Uterus (tissue), 3 donors: ENCODE measurements at regions not wholly inside any gene's neighbourhood (a gene's known extent, or its start where the extent isn't known, plus 50 kb on each side); places are given as distances from the start of the nearest gene placed in this dataset.

Source experiments
- DNase-seq, 2 donors: peaks; one replicate each; pipeline ENCODE4 v3.0.0-alpha.2; 2019 to 2020
- H3K27ac ChIP-seq, 2 donors: fragments of 200-600 bp; sonication (generic); 1 replicate in 1 of 2; 2 replicates in 1 of 2; pipeline ENCODE4 v1.5.1; 2016 to 2018
- H3K27me3 ChIP-seq, 2 donors: fragments of 200-600 bp; sonication (generic); one replicate each; pipeline ENCODE4 v1.5.1; 2018 to 2019; ENCODE audit warnings: control low read depth in 1 of 2
- H3K36me3 ChIP-seq, 2 donors: fragments of 200-600 bp; sonication (generic); one replicate each; pipeline ENCODE4 v1.5.1; 2019; ENCODE audit warnings: control low read depth in 1 of 2
- H3K4me1 ChIP-seq, 2 donors: fragments of 200-600 bp; sonication (generic); one replicate each; pipeline ENCODE4 v1.5.1; 2018 to 2019; ENCODE audit warnings: control low read depth in 1 of 2
- H3K4me3 ChIP-seq, 2 donors: fragments of 200-600 bp; sonication (generic); 1 replicate in 1 of 2; 2 replicates in 1 of 2; pipeline ENCODE4 v1.5.1; 2018 to 2019; ENCODE audit warnings: mild to moderate bottlenecking in 1 of 2
- H3K9me3 ChIP-seq, 2 donors: fragments of 200-600 bp; sonication (generic); one replicate each; pipeline ENCODE4 v1.5.1; 2019; ENCODE audit warnings: control low read depth in 1 of 2
- POLR2A ChIP-seq, 2 donors: fragments of 450-650 bp; IDR thresholded peaks; one replicate each; pipeline ENCODE4 v1.6.1; 2016; ENCODE audit warnings: antibody characterized with exemption in 2 of 2, mild to moderate bottlenecking in 1 of 2, moderate library complexity in 1 of 2
- intact Hi-C: fragments of 100-400 bp; cut with DNase I; formaldehyde crosslinking; loops from one replicate; pipeline ENCODE4 v1.15.1; 2023; ENCODE audit warnings: low total_unique reads
- TF ChIP-seq, protein P1 (sequence below), 4 experiments: fragments of 200-600 bp in 2 of 4; fragments of 450-650 bp in 2 of 4; sonication (generic) in 2 of 4; IDR thresholded peaks; one replicate each; pipeline ENCODE4 v1.5.1; 2016 to 2019; ENCODE audit warnings: antibody characterized with exemption in 4 of 4, mild to moderate bottlenecking in 2 of 4, moderate library complexity in 1 of 4
- donor health status: DM: yes; HTN: yes; CAD: no.

DNA sequence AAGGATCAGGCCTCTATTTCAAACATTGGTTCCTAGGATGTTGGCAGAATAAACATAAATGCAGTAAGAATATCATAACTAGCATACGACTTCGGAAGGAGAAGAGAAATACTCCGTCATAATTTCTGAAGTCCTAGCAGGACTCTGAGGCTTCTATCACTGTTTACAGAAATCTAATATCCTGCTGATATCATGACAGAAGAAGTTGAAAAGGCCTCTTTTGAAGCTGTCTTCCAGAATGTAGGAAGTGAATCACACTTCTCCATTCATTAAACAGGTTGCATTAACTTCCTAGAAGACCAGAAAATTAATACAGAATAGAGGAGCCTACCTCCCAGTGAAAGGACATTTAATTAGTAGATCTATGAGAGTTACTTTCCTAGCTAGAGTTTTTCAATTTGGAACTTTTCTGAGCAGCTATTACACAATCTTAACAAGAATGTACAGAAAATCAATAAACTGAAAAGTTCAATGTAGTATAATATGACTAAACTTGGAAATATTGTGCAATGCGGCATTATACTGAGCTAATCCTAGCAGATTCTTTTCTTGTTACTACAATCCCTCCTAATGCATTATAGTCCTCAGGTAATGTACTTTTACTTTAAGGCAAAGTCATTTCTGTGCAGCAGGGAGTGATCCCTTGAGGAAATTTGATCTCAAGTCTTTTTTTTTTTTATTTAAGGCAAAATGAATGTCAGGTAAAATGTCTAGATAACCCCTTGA is 622.6 kb upstream of the CELF2 start:
- Histone ChIP-seq H3K4me1 (no peaks in the 10 kb centered on the region), H3K4me3 (no peak overlapping the region), H3K9me3 (no peaks in the 10 kb centered on the region), H3K27me3 (no peaks in the 10 kb centered on the region), H3K27ac (no peak overlapping the region), H3K36me3 (no peaks in the 10 kb centered on the region)
- intact Hi-C loops = no loop called here
- TF ChIP-seq, protein P1, sequence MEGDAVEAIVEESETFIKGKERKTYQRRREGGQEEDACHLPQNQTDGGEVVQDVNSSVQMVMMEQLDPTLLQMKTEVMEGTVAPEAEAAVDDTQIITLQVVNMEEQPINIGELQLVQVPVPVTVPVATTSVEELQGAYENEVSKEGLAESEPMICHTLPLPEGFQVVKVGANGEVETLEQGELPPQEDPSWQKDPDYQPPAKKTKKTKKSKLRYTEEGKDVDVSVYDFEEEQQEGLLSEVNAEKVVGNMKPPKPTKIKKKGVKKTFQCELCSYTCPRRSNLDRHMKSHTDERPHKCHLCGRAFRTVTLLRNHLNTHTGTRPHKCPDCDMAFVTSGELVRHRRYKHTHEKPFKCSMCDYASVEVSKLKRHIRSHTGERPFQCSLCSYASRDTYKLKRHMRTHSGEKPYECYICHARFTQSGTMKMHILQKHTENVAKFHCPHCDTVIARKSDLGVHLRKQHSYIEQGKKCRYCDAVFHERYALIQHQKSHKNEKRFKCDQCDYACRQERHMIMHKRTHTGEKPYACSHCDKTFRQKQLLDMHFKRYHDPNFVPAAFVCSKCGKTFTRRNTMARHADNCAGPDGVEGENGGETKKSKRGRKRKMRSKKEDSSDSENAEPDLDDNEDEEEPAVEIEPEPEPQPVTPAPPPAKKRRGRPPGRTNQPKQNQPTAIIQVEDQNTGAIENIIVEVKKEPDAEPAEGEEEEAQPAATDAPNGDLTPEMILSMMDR (IDR thresholded peaks at IDR 0.05) = no peak
- no peak for TF ChIP-seq POLR2A (IDR thresholded peaks at IDR 0.05)
- no peak for DNase-seq

DNA sequence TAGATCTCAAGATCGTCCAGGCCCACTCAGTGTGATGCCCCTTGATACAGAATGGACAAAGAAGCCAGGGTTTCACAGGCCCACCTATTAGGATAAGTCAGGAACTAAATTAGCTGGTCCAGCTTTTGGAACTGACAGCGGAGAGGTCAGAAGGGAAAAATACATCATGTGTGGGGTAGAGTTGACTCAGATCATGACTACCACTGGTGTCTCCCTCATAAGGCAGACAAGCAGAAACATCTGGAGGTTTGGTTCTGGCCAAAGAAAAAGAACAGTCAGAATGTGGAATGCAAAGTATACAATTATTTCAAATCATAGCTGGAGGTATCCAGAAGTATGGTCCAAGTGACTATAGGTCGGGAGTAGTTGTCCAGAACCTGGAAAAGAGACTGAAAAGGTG is 621.1 kb upstream of the CELF2 start:
- H3K36me3 ChIP-seq = no peaks in the 10 kb centered on the region
- no peaks in the 10 kb centered on the region for H3K4me1 ChIP-seq
- intact Hi-C loops = no loop called here
- no peak for DNase-seq
- no peaks in the 10 kb centered on the region for H3K9me3 ChIP-seq
- TF ChIP-seq, protein P1 (IDR thresholded peaks at IDR 0.05) = no peak
- TF ChIP-seq POLR2A (IDR thresholded peaks at IDR 0.05) = no peak
- H3K4me3 ChIP-seq = no peak overlapping the region
- H3K27ac ChIP-seq = no peak overlapping the region
- H3K27me3 ChIP-seq = no peaks in the 10 kb centered on the region

DNA sequence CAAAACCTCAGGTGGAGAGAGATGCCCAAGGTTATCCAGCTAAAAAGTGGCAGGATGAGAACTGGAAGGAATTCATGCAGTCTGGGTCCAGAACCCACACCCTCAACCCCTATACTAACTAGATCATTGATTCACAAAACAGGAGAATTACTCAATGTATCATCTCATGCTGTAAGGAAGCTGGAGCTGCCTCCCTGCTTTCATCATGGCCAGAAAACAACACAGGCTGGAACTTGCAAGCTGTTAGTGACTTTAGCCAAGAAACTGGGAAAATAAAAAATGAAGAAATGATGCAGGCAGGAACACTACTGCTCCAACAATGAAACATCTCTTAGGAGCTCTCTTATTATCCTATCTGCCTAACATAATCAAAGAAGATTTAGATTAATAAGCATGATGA is 619.8 kb upstream of the CELF2 start:
- Histone ChIP-seq H3K9me3 (no peaks in the 10 kb centered on the region), H3K27me3 (no peaks in the 10 kb centered on the region), H3K27ac (no peak overlapping the region), H3K4me3 (no peak overlapping the region), H3K4me1 (no peaks in the 10 kb centered on the region), H3K36me3 (no peaks in the 10 kb centered on the region)
- TF ChIP-seq POLR2A (IDR thresholded peaks at IDR 0.05) = no peak
- TF ChIP-seq, protein P1 (IDR thresholded peaks at IDR 0.05) = no peak
- DNase-seq = no peak
- intact Hi-C loops = no loop called here

DNA sequence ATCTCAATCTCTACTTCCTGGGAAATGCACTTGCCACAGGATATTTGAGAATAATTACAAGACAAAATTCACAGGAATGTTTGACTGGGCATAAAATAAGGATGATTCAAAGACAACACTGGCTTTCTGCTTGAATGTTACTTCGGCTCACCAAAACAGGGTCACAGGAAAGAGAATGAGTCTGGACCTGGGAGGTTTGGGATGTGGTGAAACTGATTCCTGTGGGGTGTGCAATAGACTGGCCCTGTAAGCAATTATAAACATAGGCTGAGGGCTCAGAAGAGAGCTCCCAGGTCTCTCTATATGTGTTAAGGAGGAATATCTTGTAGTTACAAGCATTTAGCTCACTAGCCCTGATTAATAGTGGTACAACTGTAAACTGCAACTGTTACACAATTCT is 613.9 kb upstream of the CELF2 start:
- Histone ChIP-seq H3K9me3 (no peaks in the 10 kb centered on the region), H3K4me3 (no peak overlapping the region), H3K27me3 (no peaks in the 10 kb centered on the region), H3K4me1 (no peaks in the 10 kb centered on the region), H3K36me3 (no peaks in the 10 kb centered on the region), H3K27ac (no peak overlapping the region)
- TF ChIP-seq POLR2A (IDR thresholded peaks at IDR 0.05) = no peak
- TF ChIP-seq, protein P1 (IDR thresholded peaks at IDR 0.05) = no peak
- intact Hi-C loops = no loop called here
- DNase-seq = no peak

DNA sequence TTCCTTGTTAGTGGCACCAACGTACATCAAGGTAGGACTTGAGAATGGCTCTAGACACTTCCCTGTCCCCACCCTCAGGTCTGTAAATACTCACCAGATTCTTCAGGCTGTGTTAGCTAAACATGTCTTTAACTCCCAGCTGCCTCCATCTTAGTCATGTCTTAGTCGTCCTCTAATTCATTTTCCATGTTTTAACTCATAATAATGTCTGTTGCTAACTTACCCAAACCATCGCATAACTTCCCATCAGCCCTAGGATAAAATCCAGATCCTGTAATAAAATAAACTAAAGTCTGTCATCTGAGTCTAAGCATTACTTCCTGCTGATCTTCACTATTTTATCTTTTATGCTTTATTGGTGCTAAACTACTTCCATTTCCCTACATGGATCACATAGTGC is 600.0 kb upstream of the CELF2 start:
- no peak overlapping the region for H3K4me3 ChIP-seq
- H3K36me3 ChIP-seq = no peaks in the 10 kb centered on the region
- H3K9me3 ChIP-seq = no peaks in the 10 kb centered on the region
- intact Hi-C loops = no loop called here
- H3K27ac ChIP-seq = peak overlapping the region; percentile 12 to 31
- DNase-seq = no peak
- TF ChIP-seq, protein P1 (IDR thresholded peaks at IDR 0.05) = no peak
- TF ChIP-seq POLR2A (IDR thresholded peaks at IDR 0.05) = no peak
- no peaks in the 10 kb centered on the region for H3K4me1 ChIP-seq
- no peaks in the 10 kb centered on the region for H3K27me3 ChIP-seq
